ENCODE measurements at regions not wholly inside any gene's neighbourhood (a gene's known extent, or its start where the extent isn't known, plus 50 kb on each side); places are given as distances from the start of the nearest gene placed in this dataset.

DNA sequence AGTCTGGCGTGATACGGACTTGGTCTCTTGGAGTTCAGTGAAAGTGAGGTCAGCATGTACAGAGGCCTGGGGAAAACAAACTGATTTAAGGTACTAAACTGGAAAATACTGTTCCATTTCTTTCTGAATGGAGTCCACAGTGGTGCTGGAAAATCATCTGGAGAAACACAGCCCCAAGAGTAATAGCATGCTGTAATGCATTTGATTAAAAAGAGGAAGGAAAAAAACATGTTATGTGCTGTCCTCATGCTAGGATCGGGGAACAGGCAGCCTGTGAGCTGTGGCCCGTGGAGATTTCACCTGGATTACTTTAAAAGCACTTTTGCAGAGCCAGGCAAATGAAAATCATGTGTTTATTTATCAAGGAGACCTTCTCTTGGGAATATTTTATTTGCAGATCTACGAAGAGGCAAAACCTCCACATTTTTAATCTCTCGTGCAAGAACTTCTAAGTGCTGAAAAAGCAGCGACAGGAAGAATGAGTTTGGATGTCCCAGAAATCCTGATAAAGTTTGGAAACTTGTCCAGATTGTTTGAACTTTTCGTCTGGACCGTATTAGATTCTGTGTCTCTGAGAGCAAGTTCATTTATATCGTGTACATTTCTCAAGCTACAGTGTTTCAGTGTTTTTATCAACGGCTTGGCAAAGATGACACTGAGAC is 228.8 kb downstream of the GAS1 start:
- TF ChIP-seq, protein P1, sequence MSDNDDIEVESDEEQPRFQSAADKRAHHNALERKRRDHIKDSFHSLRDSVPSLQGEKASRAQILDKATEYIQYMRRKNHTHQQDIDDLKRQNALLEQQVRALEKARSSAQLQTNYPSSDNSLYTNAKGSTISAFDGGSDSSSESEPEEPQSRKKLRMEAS (IDR thresholded peaks at IDR 0.05; ENCODE audit: low read depth): no peak
- TF ChIP-seq NFIC (IDR thresholded peaks at IDR 0.05; ENCODE audit: borderline replicate concordance) (no peak), RFX5 (IDR thresholded peaks at IDR 0.05; ENCODE audit: low read length) (no peak), EZH2phosphoT487 (IDR thresholded peaks at IDR 0.05; ENCODE audit: borderline replicate concordance, low read depth) (no peak), RXRA (IDR thresholded peaks at IDR 0.05; ENCODE audit: borderline replicate concordance, low read depth) (no peak), GABPA (IDR thresholded peaks at IDR 0.05; ENCODE audit: low read depth) (no peak), TCF12 (IDR thresholded peaks at IDR 0.05) (no peak), FOXJ3 (CRISPR knock-in tag; IDR thresholded peaks at IDR 0.05) (no peak), POLR2AphosphoS5 (IDR thresholded peaks at IDR 0.05; ENCODE audit: low read depth, low read length) (no peak), JUND (IDR thresholded peaks at IDR 0.05) (no peak), TEAD4 (IDR thresholded peaks at IDR 0.05; ENCODE audit: borderline replicate concordance, insufficient read depth) (no peak), EP300 (IDR thresholded peaks at IDR 0.05; ENCODE audit: borderline replicate concordance in 1 of 2, low read depth in 1 of 2, low read length in 1 of 2) (no peak)
- TF ChIP-seq, protein P2, sequence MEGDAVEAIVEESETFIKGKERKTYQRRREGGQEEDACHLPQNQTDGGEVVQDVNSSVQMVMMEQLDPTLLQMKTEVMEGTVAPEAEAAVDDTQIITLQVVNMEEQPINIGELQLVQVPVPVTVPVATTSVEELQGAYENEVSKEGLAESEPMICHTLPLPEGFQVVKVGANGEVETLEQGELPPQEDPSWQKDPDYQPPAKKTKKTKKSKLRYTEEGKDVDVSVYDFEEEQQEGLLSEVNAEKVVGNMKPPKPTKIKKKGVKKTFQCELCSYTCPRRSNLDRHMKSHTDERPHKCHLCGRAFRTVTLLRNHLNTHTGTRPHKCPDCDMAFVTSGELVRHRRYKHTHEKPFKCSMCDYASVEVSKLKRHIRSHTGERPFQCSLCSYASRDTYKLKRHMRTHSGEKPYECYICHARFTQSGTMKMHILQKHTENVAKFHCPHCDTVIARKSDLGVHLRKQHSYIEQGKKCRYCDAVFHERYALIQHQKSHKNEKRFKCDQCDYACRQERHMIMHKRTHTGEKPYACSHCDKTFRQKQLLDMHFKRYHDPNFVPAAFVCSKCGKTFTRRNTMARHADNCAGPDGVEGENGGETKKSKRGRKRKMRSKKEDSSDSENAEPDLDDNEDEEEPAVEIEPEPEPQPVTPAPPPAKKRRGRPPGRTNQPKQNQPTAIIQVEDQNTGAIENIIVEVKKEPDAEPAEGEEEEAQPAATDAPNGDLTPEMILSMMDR (IDR thresholded peaks at IDR 0.05): no peak
- TF ChIP-seq, protein P3, sequence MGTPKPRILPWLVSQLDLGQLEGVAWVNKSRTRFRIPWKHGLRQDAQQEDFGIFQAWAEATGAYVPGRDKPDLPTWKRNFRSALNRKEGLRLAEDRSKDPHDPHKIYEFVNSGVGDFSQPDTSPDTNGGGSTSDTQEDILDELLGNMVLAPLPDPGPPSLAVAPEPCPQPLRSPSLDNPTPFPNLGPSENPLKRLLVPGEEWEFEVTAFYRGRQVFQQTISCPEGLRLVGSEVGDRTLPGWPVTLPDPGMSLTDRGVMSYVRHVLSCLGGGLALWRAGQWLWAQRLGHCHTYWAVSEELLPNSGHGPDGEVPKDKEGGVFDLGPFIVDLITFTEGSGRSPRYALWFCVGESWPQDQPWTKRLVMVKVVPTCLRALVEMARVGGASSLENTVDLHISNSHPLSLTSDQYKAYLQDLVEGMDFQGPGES (IDR thresholded peaks at IDR 0.05; ENCODE audit: low read depth, low read length): no peak

All from SK-N-SH (cell line).